Activated CD4-positive, alpha-beta T cell treated with anti-CD3 and anti-CD28 coated beads for 1 hour (primary cell): ENCODE measurements at regions not wholly inside any gene's neighbourhood (a gene's known extent, or its start where the extent isn't known, plus 50 kb on each side); places are given as distances from the start of the nearest gene placed in this dataset.
"Not testable (repeated sequence)": the region's sequence is repeated elsewhere in the genome, so short reads cannot be mapped to it uniquely, and the experiment has no call there.

Experiments used
- DNase-seq: peaks from one replicate; pipeline ENCODE4 v3.0.0-alpha.2; 2020

- DNase-seq: no peak
Observed at GRCh38 chr16:85203462-85203813, 91.2 kb upstream of the CIBAR2 start.

- DNase-seq: no peak
Observed at GRCh38 chr16:85204242-85205010, 92.2 kb upstream of the CIBAR2 start.

- DNase-seq: not testable (repeated sequence)
Observed at GRCh38 chr16:85205257-85205656, 93.0 kb upstream of the CIBAR2 start.

- DNase-seq: no peak
Observed at GRCh38 chr16:85205747-85206471, 93.6 kb upstream of the CIBAR2 start.

GRCh38 chr16:85206472-85207356, 94.4 kb upstream of the CIBAR2 start:
- DNase-seq: no peak

GRCh38 chr16:85207357-85207921, 95.2 kb upstream of the CIBAR2 start:
- DNase-seq: no peak

- no peak for DNase-seq
Observed at GRCh38 chr16:85208181-85208580, 95.9 kb upstream of the CIBAR2 start.

GRCh38 chr16:85208643-85209520, 96.6 kb upstream of the CIBAR2 start:
- no peak for DNase-seq

GRCh38 chr16:85209526-85210121, 97.4 kb upstream of the CIBAR2 start:
- DNase-seq: no peak

GRCh38 chr16:85210423-85211169, 98.3 kb upstream of the CIBAR2 start:
- DNase-seq: no peak

GRCh38 chr16:85211271-85211801, 99.1 kb upstream of the CIBAR2 start:
- DNase-seq: no peak

GRCh38 chr16:85213926-85214675, 101.8 kb upstream of the CIBAR2 start:
- no peak for DNase-seq

- no peak for DNase-seq
Observed at GRCh38 chr16:85215478-85216118, 103.3 kb upstream of the CIBAR2 start.

GRCh38 chr16:85216522-85217375, 104.5 kb upstream of the CIBAR2 start:
- DNase-seq: no peak

- no peak for DNase-seq
Observed at GRCh38 chr16:85220125-85220839, 108.0 kb upstream of the CIBAR2 start.

GRCh38 chr16:85220964-85221731, 108.9 kb upstream of the CIBAR2 start:
- no peak for DNase-seq

- DNase-seq: no peak
Observed at GRCh38 chr16:85221771-85222154, 109.5 kb upstream of the CIBAR2 start.
